ENCODE measurements at regions not wholly inside any gene's neighbourhood (a gene's known extent, or its start where the extent isn't known, plus 50 kb on each side); places are given as distances from the start of the nearest gene placed in this dataset.
"Not testable (repeated sequence)": the region's sequence is repeated elsewhere in the genome, so short reads cannot be mapped to it uniquely, and the experiment has no call there.

GRCh38 chr10:32217216-32217615, 129.7 kb downstream of the EPC1 start:
- no peaks in the 10 kb centered on the region for H3K9me3 ChIP-seq (ENCODE audit: low read depth)
- no peak overlapping the region for H3K4me2 ChIP-seq
- no peaks in the 10 kb centered on the region for H3K79me2 ChIP-seq
- no peaks in the 10 kb centered on the region for H4K20me1 ChIP-seq (ENCODE audit: insufficient read depth, poor library complexity, severe bottlenecking)
- no peak for DNase-seq (ENCODE audit: low spot score)
- no peaks in the 10 kb centered on the region for H3K9me2 ChIP-seq (replicated peaks; ENCODE audit: insufficient read depth)
- H2AFZ ChIP-seq = no peak overlapping the region
- H3K4me1 ChIP-seq (ENCODE audit: insufficient read depth) = no peaks in the 10 kb centered on the region
- no peaks in the 10 kb centered on the region for H3K27me3 ChIP-seq
- H3K36me3 ChIP-seq (replicated peaks; ENCODE audit: insufficient read depth, low read depth) = no peaks in the 10 kb centered on the region
- no peak overlapping the region for H3K4me3 ChIP-seq
- no peak overlapping the region for H3K27ac ChIP-seq
- TF ChIP-seq EZH2 (IDR thresholded peaks at IDR 0.05; ENCODE audit: borderline replicate concordance) (no peak), EZH2phosphoT487 (IDR thresholded peaks at IDR 0.05; ENCODE audit: low read depth, severe bottlenecking, unreplicated experiment) (no peak)
- TF ChIP-seq, protein P1, sequence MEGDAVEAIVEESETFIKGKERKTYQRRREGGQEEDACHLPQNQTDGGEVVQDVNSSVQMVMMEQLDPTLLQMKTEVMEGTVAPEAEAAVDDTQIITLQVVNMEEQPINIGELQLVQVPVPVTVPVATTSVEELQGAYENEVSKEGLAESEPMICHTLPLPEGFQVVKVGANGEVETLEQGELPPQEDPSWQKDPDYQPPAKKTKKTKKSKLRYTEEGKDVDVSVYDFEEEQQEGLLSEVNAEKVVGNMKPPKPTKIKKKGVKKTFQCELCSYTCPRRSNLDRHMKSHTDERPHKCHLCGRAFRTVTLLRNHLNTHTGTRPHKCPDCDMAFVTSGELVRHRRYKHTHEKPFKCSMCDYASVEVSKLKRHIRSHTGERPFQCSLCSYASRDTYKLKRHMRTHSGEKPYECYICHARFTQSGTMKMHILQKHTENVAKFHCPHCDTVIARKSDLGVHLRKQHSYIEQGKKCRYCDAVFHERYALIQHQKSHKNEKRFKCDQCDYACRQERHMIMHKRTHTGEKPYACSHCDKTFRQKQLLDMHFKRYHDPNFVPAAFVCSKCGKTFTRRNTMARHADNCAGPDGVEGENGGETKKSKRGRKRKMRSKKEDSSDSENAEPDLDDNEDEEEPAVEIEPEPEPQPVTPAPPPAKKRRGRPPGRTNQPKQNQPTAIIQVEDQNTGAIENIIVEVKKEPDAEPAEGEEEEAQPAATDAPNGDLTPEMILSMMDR (IDR thresholded peaks at IDR 0.05; ENCODE audit: poor library complexity) = no peak
- 85% methylated on average over 1 of the region's 1 CpG for WGBS (ENCODE audit: low lambda C conversion rate, missing lambda C conversion rate)

- H3K9me3 ChIP-seq (ENCODE audit: low read depth); H4K20me1 ChIP-seq (ENCODE audit: insufficient read depth, poor library complexity, severe bottlenecking); H2AFZ ChIP-seq; DNase-seq (ENCODE audit: low spot score); H3K36me3 ChIP-seq (replicated peaks; ENCODE audit: insufficient read depth, low read depth); H3K4me1 ChIP-seq (ENCODE audit: insufficient read depth); H3K27ac ChIP-seq; H3K4me2 ChIP-seq; H3K9me2 ChIP-seq (replicated peaks; ENCODE audit: insufficient read depth); H3K79me2 ChIP-seq; H3K27me3 ChIP-seq; H3K4me3 ChIP-seq: not testable (repeated sequence)
- 40% methylated on average over 4 of the region's 4 CpGs for WGBS (ENCODE audit: low lambda C conversion rate, missing lambda C conversion rate)
Measured at GRCh38 chr10:32213838-32214237, 133.1 kb downstream of the EPC1 start.

DNA sequence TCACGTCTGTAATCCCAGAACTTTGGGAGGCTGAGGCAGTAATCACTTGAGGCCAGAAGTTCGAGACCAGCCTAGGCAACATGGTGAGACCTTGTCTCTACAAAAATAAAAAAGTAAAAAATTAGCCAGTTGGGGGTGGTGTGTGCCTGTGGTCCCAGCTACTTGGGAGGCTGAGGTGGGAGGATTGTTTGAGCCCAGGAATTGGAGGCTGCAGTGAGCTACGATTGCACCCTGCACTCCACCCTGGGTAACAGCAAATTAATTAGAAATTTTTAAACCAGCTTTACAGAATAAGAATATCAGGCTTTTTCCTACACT, 136.0 kb downstream of the EPC1 start:
- Histone ChIP-seq H3K9me3 (ENCODE audit: low read depth) (no peaks in the 10 kb centered on the region), H3K27ac (no peak overlapping the region), H3K27me3 (no peaks in the 10 kb centered on the region), H3K4me1 (ENCODE audit: insufficient read depth) (no peaks in the 10 kb centered on the region), H3K9me2 (replicated peaks; ENCODE audit: insufficient read depth) (no peaks in the 10 kb centered on the region), H3K79me2 (no peaks in the 10 kb centered on the region), H4K20me1 (ENCODE audit: insufficient read depth, poor library complexity, severe bottlenecking) (no peaks in the 10 kb centered on the region), H3K4me3 (no peak overlapping the region), H2AFZ (no peak overlapping the region), H3K4me2 (no peak overlapping the region), H3K36me3 (replicated peaks; ENCODE audit: insufficient read depth, low read depth) (no peaks in the 10 kb centered on the region)
- TF ChIP-seq, protein P1 (IDR thresholded peaks at IDR 0.05; ENCODE audit: poor library complexity) = no peak
- TF ChIP-seq EZH2phosphoT487 (IDR thresholded peaks at IDR 0.05; ENCODE audit: low read depth, severe bottlenecking, unreplicated experiment) (no peak), EZH2 (IDR thresholded peaks at IDR 0.05; ENCODE audit: borderline replicate concordance) (no peak)
- DNase-seq (ENCODE audit: low spot score) = no peak
- 83% methylated on average over 3 of the region's 3 CpGs for WGBS (ENCODE audit: low lambda C conversion rate, missing lambda C conversion rate)

DNA sequence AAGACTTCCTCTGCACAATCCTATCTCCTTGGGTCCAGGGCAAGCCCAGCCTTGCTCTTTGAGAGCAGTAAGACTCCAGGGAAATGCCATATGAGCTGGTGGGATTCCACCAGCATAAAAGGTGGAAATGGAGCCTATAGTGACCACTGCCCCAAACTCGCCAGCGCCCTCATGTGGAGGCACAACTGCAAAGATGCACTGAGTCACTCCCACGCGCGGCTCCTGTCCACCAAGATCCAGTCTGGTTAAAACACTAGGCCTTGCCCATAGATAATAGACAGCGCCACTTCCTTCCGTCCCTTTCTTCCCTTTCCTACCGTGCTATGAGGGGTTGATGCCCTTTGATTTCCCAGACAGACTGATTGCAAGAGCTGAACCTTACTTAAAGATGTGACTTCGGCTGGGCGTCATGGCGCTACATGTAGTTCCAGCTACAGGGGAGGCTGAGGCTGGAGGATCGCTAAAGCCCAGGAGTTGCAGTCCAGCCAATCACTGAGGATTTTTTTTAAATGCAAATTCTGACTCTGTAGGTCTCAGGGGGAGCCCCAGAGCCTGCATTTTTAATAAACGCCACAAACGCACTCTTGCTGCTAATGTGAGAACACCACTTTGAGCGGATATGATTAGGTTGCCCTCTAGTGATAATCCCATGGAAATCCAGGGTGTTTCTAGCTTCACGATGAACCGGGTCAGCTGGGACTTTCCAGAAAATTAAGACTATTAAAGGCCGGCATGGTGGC, 136.5 kb downstream of the EPC1 start:
- Histone ChIP-seq H3K27me3 (no peaks in the 10 kb centered on the region), H3K9me3 (ENCODE audit: low read depth) (no peaks in the 10 kb centered on the region), H3K4me3 (no peak overlapping the region), H3K27ac (no peak overlapping the region), H3K79me2 (no peaks in the 10 kb centered on the region), H4K20me1 (ENCODE audit: insufficient read depth, poor library complexity, severe bottlenecking) (no peaks in the 10 kb centered on the region), H3K4me1 (ENCODE audit: insufficient read depth) (no peaks in the 10 kb centered on the region), H3K9me2 (replicated peaks; ENCODE audit: insufficient read depth) (no peaks in the 10 kb centered on the region), H3K36me3 (replicated peaks; ENCODE audit: insufficient read depth, low read depth) (no peaks in the 10 kb centered on the region), H2AFZ (no peak overlapping the region), H3K4me2 (no peak overlapping the region)
- 79% methylated on average over 18 of the region's 18 CpGs for WGBS (ENCODE audit: low lambda C conversion rate, missing lambda C conversion rate)
- TF ChIP-seq EZH2phosphoT487 (IDR thresholded peaks at IDR 0.05; ENCODE audit: low read depth, severe bottlenecking, unreplicated experiment) = no peak
- TF ChIP-seq, protein P1 (IDR thresholded peaks at IDR 0.05; ENCODE audit: poor library complexity) = peak; percentile 47
- no peak for TF ChIP-seq EZH2 (IDR thresholded peaks at IDR 0.05; ENCODE audit: borderline replicate concordance)
- peak; percentile 39 for DNase-seq (ENCODE audit: low spot score)

DNA sequence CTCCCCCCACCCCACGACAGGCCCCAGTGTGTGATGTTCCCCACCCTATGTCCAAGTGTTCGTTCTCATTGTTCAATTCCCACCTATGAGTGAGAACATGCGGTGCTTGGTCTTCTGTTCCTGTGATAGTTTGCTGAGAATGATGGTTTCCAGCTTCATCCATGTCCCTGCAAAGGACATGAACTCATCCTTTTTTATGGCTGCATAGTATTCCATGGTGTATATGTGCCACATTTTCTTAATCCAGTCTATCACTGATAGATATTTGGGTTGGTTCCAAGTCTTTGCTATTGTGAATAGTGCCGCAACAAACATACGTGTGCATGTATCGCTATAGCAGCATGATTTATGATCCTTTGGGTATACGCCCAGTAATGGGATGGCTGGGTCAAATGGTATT, 139.0 kb downstream of the EPC1 start:
- not testable (repeated sequence) for H3K27ac ChIP-seq; H3K4me3 ChIP-seq; H3K4me2 ChIP-seq; H3K9me3 ChIP-seq (ENCODE audit: low read depth); H4K20me1 ChIP-seq (ENCODE audit: insufficient read depth, poor library complexity, severe bottlenecking); H3K4me1 ChIP-seq (ENCODE audit: insufficient read depth); H2AFZ ChIP-seq; H3K27me3 ChIP-seq; H3K79me2 ChIP-seq; H3K36me3 ChIP-seq (replicated peaks; ENCODE audit: insufficient read depth, low read depth); DNase-seq (ENCODE audit: low spot score); H3K9me2 ChIP-seq (replicated peaks; ENCODE audit: insufficient read depth)
- WGBS (ENCODE audit: low lambda C conversion rate, missing lambda C conversion rate) = 80% methylated on average over 7 of the region's 7 CpGs
